A673 (cell line): ENCODE measurements at regions not wholly inside any gene's neighbourhood (a gene's known extent, or its start where the extent isn't known, plus 50 kb on each side); places are given as distances from the start of the nearest gene placed in this dataset.

Source experiments
- BruUV-seq: library from RNA; stranded (reverse); fragments of 400-500 nt; replicated peaks from 2 replicates; lab custom pipeline; 2021; lab: Mats Ljungman, UMichigan
- CTCF ChIA-PET: fragments of 300-600 bp; sonication (Branson Sonifier 250); formaldehyde crosslinking; loops from one replicate; lab custom pipeline; 2022; ENCODE audit warnings: antibody characterized with exemption; lab: Charles Lee
- POLR2A ChIA-PET: fragments of 300-600 bp; sonication (Branson Sonifier 250); formaldehyde crosslinking; loops from one replicate; lab custom pipeline; 2022; ENCODE audit warnings: antibody characterized with exemption; ENCODE audit not compliant: low non-redundant PET; lab: Charles Lee
- DNase-seq: peaks from one replicate; pipeline ENCODE4 v3.0.0-alpha.2; 2015; ENCODE audit warnings: low spot score
- H3K27ac ChIP-seq: fragments of 200-600 bp; sonication (generic); 2 replicates; pipeline ENCODE4 v1.5.1; 2016; ENCODE audit warnings: mixed run types, low read depth, mild to moderate bottlenecking, mixed read lengths, antibody characterized with exemption, low read length; ENCODE audit not compliant: poor library complexity, severe bottlenecking
- H3K27me3 ChIP-seq: fragments of 200-600 bp; sonication (generic); replicated peaks from 2 replicates; pipeline ENCODE4 v1.6.1; 2017; ENCODE audit warnings: mixed run types, low read depth, mild to moderate bottlenecking, mixed read lengths, antibody characterized with exemption, low read length; ENCODE audit not compliant: insufficient read depth, poor library complexity
- H3K36me3 ChIP-seq: fragments of 200-600 bp; sonication (generic); 2 replicates; pipeline ENCODE4 v1.6.1; 2016; ENCODE audit warnings: mixed run types, mild to moderate bottlenecking, mixed read lengths, antibody characterized with exemption, low read length; ENCODE audit not compliant: insufficient read depth, poor library complexity, severe bottlenecking
- H3K4me1 ChIP-seq: fragments of 200-600 bp; sonication (generic); 2 replicates; pipeline ENCODE4 v1.6.1; 2017; ENCODE audit warnings: mixed run types, mild to moderate bottlenecking, mixed read lengths, antibody characterized with exemption, low read length; ENCODE audit not compliant: insufficient read depth, poor library complexity, severe bottlenecking
- H3K4me3 ChIP-seq: fragments of 200-600 bp; sonication (generic); 2 replicates; pipeline ENCODE4 v1.5.1; 2016; ENCODE audit warnings: low read depth, mixed run types, mild to moderate bottlenecking, mixed read lengths, low read length; ENCODE audit not compliant: poor library complexity, severe bottlenecking
- H3K9me3 ChIP-seq: fragments of 200-600 bp; sonication (generic); 2 replicates; pipeline ENCODE4 v1.6.1; 2016; ENCODE audit warnings: mixed run types, low read depth, mild to moderate bottlenecking, mixed read lengths, antibody characterized with exemption, low read length; ENCODE audit not compliant: poor library complexity, severe bottlenecking
- CTCF ChIP-seq: fragments of 300-800, 200-600 bp; sonication (generic); conservative IDR thresholded peaks from 2 replicates; pipeline ENCODE4 v1.5.1; 2017; ENCODE audit warnings: low read depth, mild to moderate bottlenecking, antibody characterized with exemption, low read length, moderate library complexity, mixed read lengths
- EZH2 ChIP-seq: fragments of 200-600 bp; sonication (generic); IDR thresholded peaks from 2 replicates; pipeline ENCODE4 v1.6.1; 2017; ENCODE audit warnings: borderline replicate concordance, low read depth, mild to moderate bottlenecking, mixed read lengths, antibody characterized with exemption, low read length; ENCODE audit not compliant: poor library complexity, severe bottlenecking
- intact Hi-C: fragments of 100-400 bp; cut with micrococcal nuclease; formaldehyde crosslinking; loops from one replicate; pipeline ENCODE4 v1.10.0; 2022; ENCODE audit not compliant: unreplicated experiment

- TF ChIP-seq EZH2 (no peak), CTCF (no peak)
- intact Hi-C loops = no loop called here
- CTCF ChIA-PET = no interaction called here
- POLR2A ChIA-PET = no interaction called here
- no peak for DNase-seq
- no peak overlapping the region for H3K4me3 ChIP-seq
- no peak overlapping the region for H3K27ac ChIP-seq
- peaks cover 30% of the 10 kb centered on the region for H3K4me1 ChIP-seq
- H3K9me3 ChIP-seq = no peaks in the 10 kb centered on the region
- BruUV-seq = no TSS peak
- H3K27me3 ChIP-seq = no peaks in the 10 kb centered on the region
- H3K36me3 ChIP-seq = no peaks in the 10 kb centered on the region
Observed at GRCh38 chr14:83260751-83261150, 1727.1 kb upstream of the SEL1L start.

DNA sequence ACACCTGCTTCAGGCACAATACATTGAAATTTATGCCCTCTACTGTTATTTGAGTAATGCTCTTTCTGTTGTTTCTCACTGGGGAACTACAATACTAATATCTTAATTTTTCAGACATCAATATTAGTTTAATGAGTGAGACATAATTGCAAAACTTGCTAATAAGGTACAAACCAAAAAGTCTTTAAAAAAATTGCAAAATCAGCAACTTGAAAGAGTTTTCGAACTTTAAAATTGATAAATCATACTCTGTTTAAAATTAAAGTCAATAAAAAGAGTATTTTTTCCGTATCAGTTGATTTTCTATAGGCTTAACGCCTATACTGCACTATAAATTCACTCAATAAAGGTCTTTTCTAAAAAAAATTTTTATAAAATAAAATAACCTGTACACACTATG, 1735.9 kb upstream of the SEL1L start:
- Histone ChIP-seq H3K4me1 (no peaks in the 10 kb centered on the region), H3K4me3 (no peak overlapping the region), H3K27ac (no peak overlapping the region), H3K27me3 (no peaks in the 10 kb centered on the region), H3K36me3 (no peaks in the 10 kb centered on the region), H3K9me3 (no peaks in the 10 kb centered on the region)
- CTCF ChIA-PET = no interaction called here
- no TSS peak for BruUV-seq
- no peak for DNase-seq
- POLR2A ChIA-PET = no interaction called here
- TF ChIP-seq CTCF (no peak), EZH2 (no peak)
- intact Hi-C loops = no loop called here

DNA sequence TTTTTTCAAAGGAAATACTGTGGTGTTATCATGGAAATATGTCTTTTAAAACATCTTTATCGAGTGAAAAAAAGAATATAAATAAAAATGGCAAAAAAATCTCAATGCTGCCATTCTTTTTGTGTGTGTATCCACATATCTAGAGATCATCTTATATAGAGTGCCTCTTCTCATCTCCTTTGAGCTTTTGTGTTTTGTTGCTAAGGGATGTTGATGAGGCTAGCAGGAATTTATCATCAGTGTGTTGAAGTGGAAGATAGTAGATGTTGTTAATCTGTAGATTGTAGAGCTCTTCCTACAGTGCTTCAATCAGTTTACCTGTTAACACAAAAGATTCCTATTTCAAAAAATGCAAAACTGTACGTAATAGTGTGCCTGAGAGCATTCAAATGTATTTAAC, 1738.0 kb upstream of the SEL1L start:
- ChIA-PET CTCF (no interaction called here), POLR2A (no interaction called here)
- H3K27ac ChIP-seq = no peak overlapping the region
- no TSS peak for BruUV-seq
- no peaks in the 10 kb centered on the region for H3K9me3 ChIP-seq
- no peaks in the 10 kb centered on the region for H3K36me3 ChIP-seq
- DNase-seq = no peak
- H3K4me1 ChIP-seq = no peaks in the 10 kb centered on the region
- TF ChIP-seq EZH2 = no peak
- TF ChIP-seq CTCF = no peak
- H3K4me3 ChIP-seq = no peak overlapping the region
- intact Hi-C loops = no loop called here
- no peaks in the 10 kb centered on the region for H3K27me3 ChIP-seq
